IMR-90 (cell line): ENCODE measurements at regions not wholly inside any gene's neighbourhood (a gene's known extent, or its start where the extent isn't known, plus 50 kb on each side); places are given as distances from the start of the nearest gene placed in this dataset.
A peak's percentile ranks its signal among the peaks of the same experiment; 100 is the strongest.
"Not testable (repeated sequence)": the region's sequence is repeated elsewhere in the genome, so short reads cannot be mapped to it uniquely, and the experiment has no call there.

Source experiments
- ATAC-seq: fragments of 200-7000 bp; cut with Tn5 transposase; 2 replicates; pipeline ENCODE4 v1.9.1; 2020; ENCODE audit warnings: low read depth, mild to moderate bottlenecking, moderate library complexity
- BruUV-seq: library from RNA; stranded (reverse); fragments of 400-500 nt; replicated peaks from 2 replicates; lab custom pipeline; 2021; lab: Mats Ljungman, UMichigan
- CTCF ChIA-PET: fragments of 300-600 bp; formaldehyde crosslinking; extraction: SDS; loops from one replicate; lab custom pipeline; 2021; ENCODE audit warnings: antibody characterized with exemption; lab: Yijun Ruan, JAX
- POLR2A ChIA-PET: fragments of 300-600 bp; sonication (Branson Sonifier 250); formaldehyde crosslinking; loops from one replicate; lab custom pipeline; 2022; ENCODE audit warnings: antibody characterized with exemption; ENCODE audit not compliant: unreplicated experiment; lab: Charles Lee
- DNase-seq: peaks from one replicate; pipeline ENCODE4 v3.0.0; 2013
- H2AFZ ChIP-seq: replicated peaks from 2 replicates; pipeline ENCODE3; 2013; ENCODE audit warnings: low read length, mild to moderate bottlenecking; ENCODE audit not compliant: poor library complexity
- H2AK5ac ChIP-seq: 2 replicates; pipeline ENCODE4 v1.6.1; 2013; ENCODE audit warnings: low read depth, low read length, inconsistent platforms
- H2AK9ac ChIP-seq: replicated peaks from 2 replicates; pipeline ENCODE3; 2013; ENCODE audit warnings: mild to moderate bottlenecking, low read depth, low read length, moderate library complexity; ENCODE audit not compliant: poor library complexity
- H2BK120ac ChIP-seq: 2 replicates; pipeline ENCODE4 v1.6.1; 2013; ENCODE audit warnings: low read depth, low read length, inconsistent platforms
- H2BK15ac ChIP-seq: 3 replicates; pipeline ENCODE4 v1.6.1; 2013; ENCODE audit warnings: low read depth, low read length, inconsistent platforms
- H2BK20ac ChIP-seq: 2 replicates; pipeline ENCODE4 v1.6.1; 2013; ENCODE audit warnings: low read depth, mild to moderate bottlenecking, inconsistent platforms, low read length, moderate library complexity
- H2BK5ac ChIP-seq: 2 replicates; pipeline ENCODE4 v1.6.1; 2013; ENCODE audit warnings: mild to moderate bottlenecking, low read depth, low read length, inconsistent platforms; ENCODE audit not compliant: poor library complexity, severe bottlenecking
- H3K14ac ChIP-seq: replicated peaks from 2 replicates; pipeline ENCODE4 v1.6.1; 2013; ENCODE audit warnings: low read depth, low read length, inconsistent platforms
- H3K18ac ChIP-seq: 2 replicates; pipeline ENCODE4 v1.6.1; 2013; ENCODE audit warnings: low read depth, low read length, control low read depth
- H3K23ac ChIP-seq: 2 replicates; pipeline ENCODE4 v1.6.1; 2013; ENCODE audit warnings: low read depth, low read length, inconsistent platforms
- H3K27ac ChIP-seq: 2 replicates; pipeline ENCODE4 v1.5.1; 2013; ENCODE audit warnings: mild to moderate bottlenecking, control low read depth, low read length; ENCODE audit not compliant: insufficient read depth
- H3K27me3 ChIP-seq: 2 replicates; pipeline ENCODE4 v1.6.1; 2013; ENCODE audit warnings: low read length; ENCODE audit not compliant: control insufficient read depth, insufficient read depth
- H3K36me3 ChIP-seq: 2 replicates; pipeline ENCODE4 v1.6.1; 2013; ENCODE audit warnings: low read length, mixed read lengths; ENCODE audit not compliant: control insufficient read depth, insufficient read depth
- H3K4ac ChIP-seq: 2 replicates; pipeline ENCODE4 v1.6.1; 2013; ENCODE audit warnings: low read depth, low read length, inconsistent platforms
- H3K4me1 ChIP-seq: 2 replicates; pipeline ENCODE4 v1.6.1; 2013; ENCODE audit warnings: low read length, mixed read lengths; ENCODE audit not compliant: control insufficient read depth, insufficient read depth
- H3K4me2 ChIP-seq: 2 replicates; pipeline ENCODE4 v1.6.1; 2013; ENCODE audit warnings: low read depth, mild to moderate bottlenecking, control low read depth, low read length, moderate library complexity
- H3K4me3 ChIP-seq: 2 replicates; pipeline ENCODE4 v1.5.1; 2013; ENCODE audit warnings: low read depth, mild to moderate bottlenecking, control low read depth, low read length, moderate library complexity; ENCODE audit not compliant: insufficient read depth
- H3K56ac ChIP-seq: 2 replicates; pipeline ENCODE4 v1.6.1; 2013; ENCODE audit warnings: low read length, inconsistent platforms; ENCODE audit not compliant: insufficient read depth; ENCODE audit errors: extremely low read depth
- H3K79me1 ChIP-seq, 2 experiments: 2 replicates each; pipeline ENCODE4 v1.6.1; 2013; ENCODE audit warnings: low read length in 2 of 2, inconsistent platforms in 1 of 2, low read depth in 1 of 2
- H3K9ac ChIP-seq: 2 replicates; pipeline ENCODE4 v1.6.1; 2013; ENCODE audit warnings: low read depth, low read length, control low read depth
- H3K9me1 ChIP-seq: 2 replicates; pipeline ENCODE4 v1.6.1; 2013; ENCODE audit warnings: low read length, inconsistent platforms; ENCODE audit not compliant: insufficient read depth
- H3K9me3 ChIP-seq: 2 replicates; pipeline ENCODE4 v1.6.1; 2013; ENCODE audit warnings: low read length; ENCODE audit not compliant: control insufficient read depth, insufficient read depth
- H4K20me1 ChIP-seq: 2 replicates; pipeline ENCODE4 v1.6.1; 2013; ENCODE audit warnings: low read length, inconsistent platforms; ENCODE audit not compliant: insufficient read depth
- H4K5ac ChIP-seq: 2 replicates; pipeline ENCODE4 v1.6.1; 2013; ENCODE audit warnings: mild to moderate bottlenecking, low read depth, low read length, control low read depth
- H4K8ac ChIP-seq, 2 experiments: 2 replicates each; pipeline ENCODE4 v1.6.1; 2013; ENCODE audit warnings: low read depth in 2 of 2, low read length in 2 of 2, control low read depth in 1 of 2, inconsistent platforms in 1 of 2
- H4K91ac ChIP-seq: 2 replicates; pipeline ENCODE4 v1.6.1; 2013; ENCODE audit warnings: low read depth, low read length, inconsistent platforms; ENCODE audit not compliant: insufficient read depth
- CEBPB ChIP-seq: IDR thresholded peaks from 2 replicates; pipeline ENCODE4 v1.6.1; 2012; ENCODE audit warnings: low read depth, low read length, improper control_type of control experiment
- WGBS, 2 experiments: methylation state at CpG; one replicate each; pipeline versions ENCODE4 v1.1.5 to v1.1.7; 2013; ENCODE audit warnings: missing lambda C conversion rate in 2 of 2; ENCODE audit not compliant: insufficient read length in 1 of 2; ENCODE audit errors: extremely low coverage in 2 of 2; 5-methylcytosine and 5-hydroxymethylcytosine counted together
- dilution Hi-C: fragments of 300-500 bp; cut with HindIII; formaldehyde crosslinking; loops from one replicate; pipeline ENCODE4 v1.14.3; 2018; ENCODE audit warnings: low sequenced_read_pairs; ENCODE audit not compliant: unreplicated experiment
- in situ Hi-C: fragments of 300-500 bp; cut with MboI; formaldehyde crosslinking; loops from 3 replicates; pipeline ENCODE4 v1.14.3; 2019; ENCODE audit warnings: low sequenced_read_pairs, inconsistent platforms, mixed read lengths
- intact Hi-C: fragments of 100-400 bp; cut with micrococcal nuclease; formaldehyde crosslinking; loops from 2 replicates; pipeline ENCODE4 v1.10.0; 2022

- H3K23ac ChIP-seq, POLR2A ChIA-PET, H3K4me2 ChIP-seq, H3K56ac ChIP-seq, H3K36me3 ChIP-seq, H2BK5ac ChIP-seq, H2AFZ ChIP-seq, H4K20me1 ChIP-seq, H3K4me3 ChIP-seq, H3K4me1 ChIP-seq, DNase-seq, H3K27ac ChIP-seq, dilution Hi-C loops, H3K4ac ChIP-seq, H4K8ac ChIP-seq, H2AK5ac ChIP-seq, H3K9me3 ChIP-seq, H3K18ac ChIP-seq, CTCF ChIA-PET, BruUV-seq, H3K14ac ChIP-seq, in situ Hi-C loops, H4K91ac ChIP-seq, H2AK9ac ChIP-seq, H3K9ac ChIP-seq, H3K27me3 ChIP-seq, H2BK20ac ChIP-seq, H4K5ac ChIP-seq, intact Hi-C loops, H3K9me1 ChIP-seq, H3K79me1 ChIP-seq, H2BK120ac ChIP-seq, ATAC-seq, H2BK15ac ChIP-seq: not testable (repeated sequence)
- WGBS, 2 experiments: 20% methylated on average over 1 of the region's 8 CpGs; no CpG with 5 or more reads in 1 of the 2 experiments
- TF ChIP-seq CEBPB: 0 out of 2 replicates have a peak, but pooled peaks have one; percentile 15
These were observed 429.5 kb downstream of the RWDD3 start for GRCh38 chr1:95663530-95663929.
